H54 (cell line): ENCODE measurements at regions not wholly inside any gene's neighbourhood (a gene's known extent, or its start where the extent isn't known, plus 50 kb on each side); places are given as distances from the start of the nearest gene placed in this dataset.
A peak's percentile ranks its signal among the peaks of the same experiment; 100 is the strongest.
"Not testable (repeated sequence)": the region's sequence is repeated elsewhere in the genome, so short reads cannot be mapped to it uniquely, and the experiment has no call there.

Source experiments
- DNase-seq: peaks from one replicate; pipeline ENCODE4 v3.0.0; 2011; ENCODE audit warnings: low spot score, mixed read lengths; ENCODE audit not compliant: insufficient read length
- FAIRE-seq: peaks from 3 replicates; lab custom pipeline; 2011; peaks lifted over from hg19 to GRCh38; lab: Jason Lieb, UNC
- POLR2A ChIP-seq: IDR thresholded peaks from 2 replicates; pipeline ENCODE4 v1.6.1; 2011; ENCODE audit warnings: low read depth, mild to moderate bottlenecking, low read length

DNA sequence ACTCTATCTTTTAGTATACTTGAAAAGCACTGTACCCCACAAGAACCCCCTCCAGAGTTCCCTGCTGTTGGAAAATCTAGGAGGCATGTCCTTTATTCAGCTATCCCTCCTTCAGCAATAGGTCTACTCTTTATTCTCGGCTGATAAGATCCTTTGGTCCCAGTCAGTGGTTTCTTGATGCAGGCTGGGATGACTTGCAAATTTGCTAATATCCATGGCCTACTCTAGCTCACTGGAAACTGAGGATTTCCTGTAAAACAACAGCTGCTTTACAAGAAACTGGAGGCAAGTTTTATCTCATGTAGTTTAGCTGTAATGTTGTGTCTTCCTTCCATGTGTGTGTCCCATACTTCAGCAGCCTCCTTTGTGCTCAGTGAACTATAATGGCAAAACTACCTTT lies 183.9 kb upstream of the SCN7A start:
- TF ChIP-seq POLR2A = no peak
- FAIRE-seq (no peak), DNase-seq (no peak)

DNA sequence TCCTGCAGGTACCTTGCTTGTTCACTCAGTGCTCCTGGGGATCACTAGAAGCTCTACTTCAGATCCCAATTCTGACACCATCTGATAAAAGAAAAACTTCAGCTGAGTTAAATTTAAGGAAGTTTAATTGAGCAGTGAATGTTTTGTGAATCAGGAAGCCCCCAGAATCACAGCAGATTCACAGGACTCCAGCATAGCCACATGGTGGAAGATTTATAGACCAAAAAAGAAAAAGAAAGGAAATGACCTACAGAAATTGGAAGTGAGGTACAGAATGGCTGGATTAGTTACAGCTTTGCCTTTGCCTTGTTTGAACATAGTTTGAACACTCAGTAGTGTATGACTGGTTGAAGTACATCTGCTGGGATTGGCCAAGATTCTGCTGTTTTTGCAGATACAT lies 182.7 kb upstream of the SCN7A start:
- FAIRE-seq (no peak), DNase-seq (no peak)
- no peak for TF ChIP-seq POLR2A

DNA sequence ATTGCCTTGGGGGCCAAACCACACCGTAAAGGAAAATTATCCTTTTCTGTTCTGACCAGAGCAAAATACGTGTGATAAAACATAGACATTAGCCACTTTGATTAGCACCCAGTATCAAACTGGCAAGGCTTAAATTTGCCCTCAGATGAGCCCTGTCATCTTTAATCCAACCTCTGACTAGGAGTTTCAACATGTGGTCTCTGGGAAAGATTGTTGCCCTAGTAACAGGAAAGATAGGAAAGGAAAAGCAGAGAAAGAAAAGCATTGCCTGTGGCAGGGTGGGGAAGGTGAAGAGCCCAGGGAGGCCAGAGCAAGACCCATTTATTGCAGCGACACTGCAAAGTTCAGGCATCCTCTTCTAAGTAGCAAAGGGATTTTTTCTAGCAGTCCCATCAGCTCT lies 181.5 kb upstream of the SCN7A start:
- FAIRE-seq = no peak
- TF ChIP-seq POLR2A = no peak
- no peak for DNase-seq

DNA sequence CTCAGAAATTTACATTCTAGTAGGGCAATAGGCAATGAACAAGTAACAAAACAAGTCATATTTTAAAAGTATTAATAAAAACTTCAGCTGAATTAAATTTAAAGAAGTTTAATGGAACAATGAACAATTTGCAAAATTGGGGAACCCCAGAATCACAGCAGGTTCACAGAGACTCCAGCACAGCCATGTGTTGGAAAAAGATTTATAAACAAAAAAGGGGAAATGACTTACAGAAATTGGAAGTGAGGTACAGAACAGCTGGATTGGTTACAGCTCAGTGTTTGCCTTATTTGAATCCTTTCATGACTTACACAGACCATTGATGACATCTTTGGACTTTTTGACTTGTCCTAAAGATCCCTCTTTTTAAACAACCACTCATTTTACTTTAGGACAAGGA lies 179.9 kb upstream of the SCN7A start:
- no peak for FAIRE-seq
- no peak for DNase-seq
- no peak for TF ChIP-seq POLR2A

DNA sequence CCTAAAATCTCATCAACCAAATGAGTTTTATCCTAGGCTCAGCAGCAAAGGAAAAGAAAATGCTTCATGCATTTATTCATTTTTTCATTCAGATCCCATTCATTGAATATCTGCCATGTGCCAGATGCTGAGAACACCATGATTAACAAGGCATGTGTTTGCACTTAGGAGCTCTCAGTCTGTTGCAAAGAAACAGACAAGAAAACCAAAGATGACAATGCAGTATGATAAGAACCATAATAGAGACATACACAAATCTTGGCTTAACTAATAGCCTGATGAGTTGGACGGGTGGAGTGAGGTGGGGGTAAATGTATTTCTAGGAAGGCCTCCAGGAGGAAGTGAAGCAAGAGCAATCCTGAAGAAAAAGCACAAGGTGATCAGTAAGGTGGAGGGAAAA lies 177.8 kb upstream of the SCN7A start:
- DNase-seq (no peak), FAIRE-seq (peak; percentile 36)
- no peak for TF ChIP-seq POLR2A

DNA sequence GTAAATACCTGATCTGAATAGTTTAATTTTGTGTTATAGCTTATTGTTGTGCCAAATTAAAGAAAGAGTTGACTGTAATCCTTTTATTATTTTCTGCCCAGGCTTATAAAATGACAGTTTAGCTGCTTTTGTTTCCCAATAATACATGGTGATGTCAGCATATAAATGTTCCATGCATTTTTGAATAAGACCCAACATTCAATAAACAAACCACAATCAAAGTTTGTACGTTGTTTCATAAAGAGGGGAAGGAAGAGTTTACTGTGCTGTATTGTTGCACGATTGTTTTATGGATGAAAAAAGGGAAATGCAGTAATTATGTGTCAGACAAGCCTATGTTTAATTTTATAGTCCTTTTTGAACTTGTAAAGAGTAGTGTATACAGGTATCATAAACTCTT lies 177.2 kb upstream of the SCN7A start:
- FAIRE-seq (peak; percentile 30), DNase-seq (no peak)
- TF ChIP-seq POLR2A = no peak

DNA sequence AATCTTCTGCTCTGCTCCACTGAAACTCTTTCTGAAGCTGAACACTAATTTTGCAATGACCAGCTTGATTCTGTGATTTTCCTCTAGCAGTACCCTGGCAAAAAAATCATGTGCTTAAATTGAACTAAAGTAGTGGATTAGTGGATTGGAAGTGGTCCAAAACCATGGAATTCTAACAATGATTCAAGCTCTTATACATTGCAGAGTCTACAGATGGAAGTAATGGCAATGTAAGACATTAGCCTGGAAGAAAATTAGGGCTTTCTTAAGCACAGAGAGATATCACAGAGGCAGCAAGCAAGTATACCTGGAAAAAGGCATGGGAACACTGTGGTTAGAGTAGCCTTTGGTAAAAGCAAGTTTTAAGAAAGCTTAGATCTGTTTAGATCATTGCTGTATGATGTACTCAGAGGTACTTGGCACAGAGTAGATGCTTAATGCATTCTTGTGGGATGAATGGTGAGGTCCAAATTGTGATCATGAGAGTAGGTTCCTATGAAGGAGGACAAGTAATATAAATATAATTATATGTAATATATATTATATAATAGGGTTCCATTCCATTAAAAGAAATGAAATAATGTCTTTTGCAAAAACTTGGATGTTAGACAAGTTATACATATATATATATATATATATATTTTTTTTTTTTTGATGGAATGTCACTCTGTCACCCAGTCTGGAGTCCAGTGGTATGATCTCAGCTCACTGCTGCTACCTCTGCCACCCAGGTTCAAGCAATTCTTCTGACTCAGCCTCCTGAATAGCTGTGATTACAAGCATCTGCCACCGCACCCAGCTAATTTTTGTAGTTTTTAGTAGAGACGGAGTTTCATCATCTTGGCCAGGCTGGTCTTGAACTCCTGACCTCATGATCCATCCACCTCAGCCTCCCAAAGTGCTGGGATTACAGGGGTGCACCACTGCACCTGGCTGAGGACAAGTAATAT lies 172.2 kb upstream of the SCN7A start:
- DNase-seq = no peak
- FAIRE-seq = peak; percentile 81
- no peak for TF ChIP-seq POLR2A

DNA sequence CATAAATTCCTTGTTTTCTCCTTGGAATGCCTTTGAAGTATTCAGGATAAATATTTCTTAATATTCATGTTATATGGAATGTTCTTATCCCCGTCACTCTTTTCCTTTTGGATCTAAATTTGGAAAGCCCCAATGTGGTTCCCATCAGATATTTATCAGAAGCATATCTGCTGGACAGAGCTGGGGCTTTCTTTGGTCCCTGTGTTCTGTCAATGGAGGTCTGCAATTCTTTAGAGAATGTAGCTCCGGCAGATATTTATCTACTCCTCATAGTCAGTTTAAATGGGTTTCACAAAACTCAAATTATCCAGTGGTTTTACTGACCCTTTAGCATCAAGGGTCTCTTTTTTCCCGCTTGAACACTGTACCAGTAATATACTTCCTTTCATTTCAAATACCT lies 167.8 kb upstream of the SCN7A start:
- DNase-seq = no peak
- FAIRE-seq = no peak
- no peak for TF ChIP-seq POLR2A

DNA sequence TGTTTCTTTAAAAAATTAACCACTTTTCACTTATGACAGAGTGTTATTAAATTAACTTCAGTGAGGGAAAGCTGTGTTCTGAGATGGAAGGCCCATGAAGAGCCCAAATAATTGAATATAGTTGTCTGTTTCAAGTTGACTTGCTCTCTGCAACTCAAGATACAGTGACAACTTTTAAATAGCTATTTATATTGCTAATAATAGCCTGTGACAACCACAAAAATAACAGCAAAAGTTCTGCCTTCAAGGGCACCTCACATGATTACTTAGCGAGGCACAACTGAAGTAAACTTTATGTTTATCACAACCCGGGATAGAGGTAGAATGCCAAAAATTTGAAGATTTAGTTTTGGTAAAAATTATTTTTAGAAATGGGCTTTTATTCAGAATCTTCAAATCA lies 167.3 kb upstream of the SCN7A start:
- DNase-seq (no peak), FAIRE-seq (no peak)
- no peak for TF ChIP-seq POLR2A

DNA sequence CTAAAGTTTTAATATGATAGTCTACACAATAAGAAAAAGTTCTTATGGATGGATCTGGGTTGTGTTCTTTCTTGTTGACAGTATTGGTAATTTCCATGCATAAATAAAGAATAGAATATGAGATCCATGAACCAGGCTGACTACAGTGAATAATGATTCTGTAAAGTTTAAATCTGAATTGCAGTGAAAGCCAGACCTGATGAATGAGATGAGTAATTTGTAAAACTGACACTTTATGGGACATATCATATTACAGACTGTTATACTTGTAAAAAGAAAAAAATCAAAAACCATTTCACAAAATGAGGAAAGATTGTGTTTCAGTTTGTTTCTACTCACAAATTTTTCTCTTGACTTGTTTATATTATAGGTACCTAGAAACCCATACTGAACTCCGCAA lies 164.9 kb upstream of the SCN7A start:
- DNase-seq (no peak), FAIRE-seq (no peak)
- no peak for TF ChIP-seq POLR2A

DNA sequence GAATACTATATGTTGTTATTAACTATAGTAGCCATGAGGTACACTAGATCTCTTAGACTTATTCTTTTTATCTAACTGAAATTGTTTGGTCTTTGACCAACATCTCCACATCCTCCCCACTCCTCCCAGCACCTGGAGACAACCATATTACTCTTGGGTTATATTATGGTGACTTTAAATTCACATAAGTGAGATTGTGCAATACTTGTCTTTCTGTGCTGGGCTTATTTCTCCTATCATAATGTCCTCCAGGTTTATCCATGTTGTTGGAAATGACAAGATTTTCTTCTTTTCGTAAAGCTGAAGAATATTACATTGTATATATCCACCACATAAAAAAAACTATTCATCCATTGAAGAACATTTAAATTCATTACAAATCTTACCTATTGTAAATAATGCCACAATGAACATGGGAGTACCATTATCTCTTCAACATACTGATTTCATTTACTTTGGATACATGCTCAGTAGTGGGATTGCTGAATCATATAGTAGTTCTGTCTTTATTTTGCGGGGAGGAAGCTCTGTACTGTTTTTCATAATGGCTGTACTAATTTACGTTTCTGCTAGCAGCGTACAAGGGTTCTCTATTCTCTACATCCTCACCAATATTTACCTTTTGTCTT lies 159.2 kb upstream of the SCN7A start:
- FAIRE-seq (no peak), DNase-seq (no peak)
- no peak for TF ChIP-seq POLR2A

DNA sequence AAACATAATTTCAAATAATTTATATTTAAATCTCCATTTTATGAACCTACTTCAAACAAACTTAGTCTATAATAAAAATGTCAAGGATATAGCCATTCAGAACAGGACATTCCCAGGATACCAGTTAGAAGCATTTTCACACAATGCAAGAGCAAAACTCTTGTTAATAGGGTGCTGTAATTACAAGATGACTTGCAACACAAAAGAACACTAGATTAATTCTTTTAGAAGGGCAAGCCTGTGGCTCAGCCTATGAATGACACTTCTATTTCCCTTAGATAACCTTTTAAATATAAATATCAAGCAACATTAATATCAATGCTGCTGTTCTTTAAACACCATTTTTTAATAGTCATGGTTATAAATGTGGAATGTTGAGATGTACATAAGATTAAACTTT lies 157.9 kb upstream of the SCN7A start:
- no peak for DNase-seq
- TF ChIP-seq POLR2A = no peak
- FAIRE-seq = no peak

DNA sequence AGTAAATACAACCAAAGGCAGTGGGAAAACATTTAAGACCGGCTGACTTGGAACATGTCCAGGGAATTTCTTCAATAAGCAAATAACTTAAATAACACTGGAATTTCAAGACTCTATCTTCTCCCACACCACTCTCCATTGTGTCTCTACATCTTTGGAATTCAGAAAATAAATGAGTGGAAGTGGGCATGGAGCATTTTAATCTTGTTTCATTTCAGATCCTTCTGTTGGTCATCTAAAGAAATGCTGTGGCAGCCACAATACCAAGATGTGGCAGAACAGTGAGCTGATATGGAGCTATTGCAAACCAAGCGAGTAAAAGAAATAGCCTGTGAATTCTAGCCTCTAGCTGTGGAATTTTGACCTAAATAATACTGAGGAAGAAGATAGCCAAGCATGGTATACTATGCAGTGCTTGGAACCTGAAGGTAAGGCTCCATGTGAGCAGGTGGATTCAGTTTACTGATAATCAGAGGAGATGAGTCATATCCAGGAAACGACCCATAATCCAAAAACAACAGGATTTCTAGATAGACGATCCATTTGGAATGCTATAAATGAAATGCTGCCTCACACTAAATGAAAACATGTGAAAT lies 157.1 kb upstream of the SCN7A start:
- no peak for TF ChIP-seq POLR2A
- peak; percentile 90 for FAIRE-seq
- no peak for DNase-seq

DNA sequence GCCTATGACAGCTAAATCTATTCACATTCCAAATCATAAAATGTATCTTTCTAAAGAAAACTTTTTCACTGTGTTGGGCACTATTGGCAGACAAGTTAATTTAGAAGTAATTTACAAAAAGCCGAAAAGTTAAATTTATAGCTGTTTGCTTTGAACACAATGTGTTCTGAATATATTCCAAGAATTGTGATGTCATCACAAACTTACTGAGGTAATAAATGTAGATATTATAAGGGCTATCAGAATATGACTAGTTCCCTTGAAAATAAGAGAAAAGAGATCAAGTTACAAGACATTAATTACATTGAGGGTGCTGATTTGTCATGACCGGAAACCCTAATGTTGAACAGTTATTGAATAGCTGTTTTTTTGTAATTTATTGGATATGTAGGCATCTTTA lies 153.9 kb upstream of the SCN7A start:
- FAIRE-seq = no peak
- DNase-seq = no peak
- TF ChIP-seq POLR2A = no peak

DNA sequence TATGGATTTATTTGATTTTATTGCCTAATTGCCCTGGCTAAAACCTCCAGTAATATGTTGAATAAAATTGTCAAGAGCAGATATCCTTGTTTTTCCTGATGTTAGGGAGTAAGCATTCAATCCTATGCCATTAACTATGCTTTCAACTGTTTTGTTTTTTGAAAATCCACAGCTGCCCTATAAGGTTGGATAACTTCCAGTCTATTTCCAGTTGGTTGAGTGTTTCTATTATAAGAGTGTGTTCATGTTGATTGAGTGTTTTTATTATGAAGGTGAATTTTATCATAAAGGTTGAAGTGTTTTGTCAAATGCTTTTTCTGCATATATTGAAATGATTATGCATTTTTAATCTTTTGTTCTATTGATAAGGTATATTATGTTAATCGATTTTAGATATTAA lies 149.9 kb upstream of the SCN7A start:
- no peak for FAIRE-seq
- DNase-seq = no peak
- TF ChIP-seq POLR2A = no peak

DNA sequence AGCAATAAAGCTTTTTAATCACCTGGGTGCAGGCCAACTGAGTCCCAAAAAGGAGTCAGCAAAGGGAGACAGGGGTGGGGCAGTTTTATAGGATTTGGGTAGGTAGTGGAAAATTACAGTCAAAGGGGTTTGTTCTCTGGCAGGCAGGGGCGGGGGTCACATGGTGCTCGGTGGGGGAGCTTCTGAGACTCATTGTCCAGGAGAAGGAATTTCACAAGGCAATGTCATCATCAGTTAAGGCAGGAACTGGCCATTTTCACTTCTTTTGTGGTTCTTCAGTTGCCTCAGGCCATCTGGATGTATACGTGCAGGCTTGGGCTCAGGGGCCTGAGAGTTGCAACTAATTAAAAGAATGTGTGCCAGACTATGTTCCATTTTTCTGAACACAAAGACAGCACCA lies 147.5 kb upstream of the SCN7A start:
- not testable (repeated sequence) for FAIRE-seq, DNase-seq
